ENCODE measurements at regions not wholly inside any gene's neighbourhood (a gene's known extent, or its start where the extent isn't known, plus 50 kb on each side); places are given as distances from the start of the nearest gene placed in this dataset.
"Not testable (repeated sequence)": the region's sequence is repeated elsewhere in the genome, so short reads cannot be mapped to it uniquely, and the experiment has no call there.

- TF ChIP-seq CTCF, POLR2A (IDR thresholded peaks at IDR 0.05): not testable (repeated sequence)
Measured at GRCh38 chr7:116410694-116411093, 88.8 kb upstream of the CAV2 start.
